ENCODE measurements at regions not wholly inside any gene's neighbourhood (a gene's known extent, or its start where the extent isn't known, plus 50 kb on each side); places are given as distances from the start of the nearest gene placed in this dataset.

DNA sequence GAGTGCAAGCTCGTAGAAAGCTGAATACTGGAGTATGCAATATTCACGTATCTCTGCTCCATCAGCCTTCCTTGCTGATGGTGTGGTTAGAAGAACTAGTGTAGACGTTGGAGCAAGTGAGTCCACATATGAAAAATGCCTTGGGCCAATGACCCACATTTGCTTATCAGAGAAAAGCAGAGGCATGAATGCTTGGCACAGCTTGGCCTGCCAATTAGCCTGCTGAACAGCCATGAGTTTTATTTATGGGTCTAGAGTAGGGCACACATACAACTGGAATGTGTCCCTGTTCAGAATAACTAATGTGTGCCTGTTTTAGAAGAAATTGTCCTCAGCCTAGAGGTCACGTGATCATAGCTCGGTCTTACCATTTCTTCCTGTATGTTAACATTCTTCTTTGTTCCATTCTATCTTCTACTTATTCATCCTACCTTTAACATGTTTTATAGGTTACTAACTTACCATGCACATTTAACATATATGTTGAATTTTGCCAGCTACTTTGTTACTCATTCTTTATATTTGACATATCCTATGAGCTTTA, 432.7 kb upstream of the AADAT start:
- no peak for TF ChIP-seq POLR2AphosphoS5 (IDR thresholded peaks at IDR 0.05; ENCODE audit: low read depth, low read length)
- no peak for TF ChIP-seq TAF1 (IDR thresholded peaks at IDR 0.05; ENCODE audit: borderline replicate concordance, low read depth, low read length)
